ENCODE measurements at regions not wholly inside any gene's neighbourhood (a gene's known extent, or its start where the extent isn't known, plus 50 kb on each side); places are given as distances from the start of the nearest gene placed in this dataset.

DNA sequence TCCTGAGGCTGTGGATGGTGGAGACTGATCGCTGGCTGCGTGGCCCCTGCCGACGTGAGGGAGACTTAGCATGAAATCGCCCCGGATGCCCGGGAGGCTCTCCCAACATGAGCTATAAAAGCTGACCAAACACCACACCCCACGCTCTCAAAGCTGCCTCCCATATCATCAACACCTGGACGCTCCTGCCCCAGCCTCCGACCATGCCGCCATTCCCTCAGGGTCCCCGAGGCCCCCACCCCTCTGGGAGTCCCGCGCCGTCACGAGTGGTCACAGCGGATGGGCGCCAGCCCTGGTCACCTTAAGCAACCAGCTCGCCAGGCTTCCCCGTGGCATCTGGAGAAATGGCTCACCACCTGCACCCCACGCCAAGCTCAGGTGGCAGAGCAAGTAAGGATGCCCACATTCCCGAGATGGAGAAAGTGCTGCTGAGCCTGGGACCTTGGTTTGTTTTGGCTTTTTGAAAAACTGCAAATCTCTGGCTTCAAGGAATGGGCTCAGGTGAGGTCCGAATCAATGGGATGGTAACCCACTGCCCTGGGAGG is 196.0 kb downstream of the MED10 start:
- TF ChIP-seq POLR2A (IDR thresholded peaks at IDR 0.05): no peak
- TF ChIP-seq, protein P1, sequence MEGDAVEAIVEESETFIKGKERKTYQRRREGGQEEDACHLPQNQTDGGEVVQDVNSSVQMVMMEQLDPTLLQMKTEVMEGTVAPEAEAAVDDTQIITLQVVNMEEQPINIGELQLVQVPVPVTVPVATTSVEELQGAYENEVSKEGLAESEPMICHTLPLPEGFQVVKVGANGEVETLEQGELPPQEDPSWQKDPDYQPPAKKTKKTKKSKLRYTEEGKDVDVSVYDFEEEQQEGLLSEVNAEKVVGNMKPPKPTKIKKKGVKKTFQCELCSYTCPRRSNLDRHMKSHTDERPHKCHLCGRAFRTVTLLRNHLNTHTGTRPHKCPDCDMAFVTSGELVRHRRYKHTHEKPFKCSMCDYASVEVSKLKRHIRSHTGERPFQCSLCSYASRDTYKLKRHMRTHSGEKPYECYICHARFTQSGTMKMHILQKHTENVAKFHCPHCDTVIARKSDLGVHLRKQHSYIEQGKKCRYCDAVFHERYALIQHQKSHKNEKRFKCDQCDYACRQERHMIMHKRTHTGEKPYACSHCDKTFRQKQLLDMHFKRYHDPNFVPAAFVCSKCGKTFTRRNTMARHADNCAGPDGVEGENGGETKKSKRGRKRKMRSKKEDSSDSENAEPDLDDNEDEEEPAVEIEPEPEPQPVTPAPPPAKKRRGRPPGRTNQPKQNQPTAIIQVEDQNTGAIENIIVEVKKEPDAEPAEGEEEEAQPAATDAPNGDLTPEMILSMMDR (IDR thresholded peaks at IDR 0.05): no peak
